NCI-H1092 treated with DMSO at 0.1 percent for 48 hours (cell line): ENCODE measurements at regions not wholly inside any gene's neighbourhood (a gene's known extent, or its start where the extent isn't known, plus 50 kb on each side); places are given as distances from the start of the nearest gene placed in this dataset.

ENCODE experiments used
- DNase-seq: peaks from one replicate; lab custom pipeline; 2025; lab: John Stamatoyannopoulos, UW

- no peak for DNase-seq
Observed at GRCh38 chr12:60863421-60863820, 1267.6 kb downstream of the SLC16A7 start.

GRCh38 chr12:60872219-60872618 is 1276.4 kb downstream of the SLC16A7 start:
- DNase-seq, result no peak

- no peak for DNase-seq
Observed at GRCh38 chr12:60872850-60873713, 1277.3 kb downstream of the SLC16A7 start.

- no peak for DNase-seq
Observed at GRCh38 chr12:60874091-60874490, 1278.3 kb downstream of the SLC16A7 start.

GRCh38 chr12:60920841-60921495 is 1325.1 kb downstream of the SLC16A7 start:
- DNase-seq, result no peak

GRCh38 chr12:60921541-60921940 is 1325.7 kb downstream of the SLC16A7 start:
- no peak for DNase-seq

GRCh38 chr12:60926256-60926655 is 1330.4 kb downstream of the SLC16A7 start:
- no peak for DNase-seq

- DNase-seq, result no peak
Observed at GRCh38 chr12:60930151-60930550, 1330.1 kb upstream of the USP15 start.

GRCh38 chr12:60935981-60936761 is 1324.0 kb upstream of the USP15 start:
- DNase-seq, result no peak

GRCh38 chr12:60947533-60947932 is 1312.7 kb upstream of the USP15 start:
- no peak for DNase-seq

GRCh38 chr12:60967128-60967527 is 1293.1 kb upstream of the USP15 start:
- DNase-seq, result no peak

- DNase-seq, result no peak
Observed at GRCh38 chr12:60977966-60978365, 1282.2 kb upstream of the USP15 start.

- no peak for DNase-seq
Observed at GRCh38 chr12:60980558-60980957, 1279.6 kb upstream of the USP15 start.

GRCh38 chr12:60981473-60981872 is 1278.7 kb upstream of the USP15 start:
- DNase-seq, result no peak

GRCh38 chr12:60992087-60992486 is 1268.1 kb upstream of the USP15 start:
- no peak for DNase-seq

GRCh38 chr12:60995256-60995825 is 1264.9 kb upstream of the USP15 start:
- no peak for DNase-seq

GRCh38 chr12:60997869-60998378 is 1262.3 kb upstream of the USP15 start:
- no peak for DNase-seq

GRCh38 chr12:61009192-61009591 is 1251.0 kb upstream of the USP15 start:
- no peak for DNase-seq

- DNase-seq, result no peak
Observed at GRCh38 chr12:61011767-61012423, 1248.3 kb upstream of the USP15 start.

GRCh38 chr12:61018571-61018970 is 1241.6 kb upstream of the USP15 start:
- no peak for DNase-seq

- DNase-seq, result no peak
Observed at GRCh38 chr12:61023231-61023630, 1237.0 kb upstream of the USP15 start.

- DNase-seq, result no peak
Observed at GRCh38 chr12:61029516-61029915, 1230.7 kb upstream of the USP15 start.
